Stimulated activated naive CD8-positive, alpha-beta T cell treated with anti-CD3 and anti-CD28 coated beads, Interleukin-15, Interleukin-2, amounts not matched to agents 100 U/mL and 50 U/mL, for 24 hours (primary cell): ENCODE measurements at regions not wholly inside any gene's neighbourhood (a gene's known extent, or its start where the extent isn't known, plus 50 kb on each side); places are given as distances from the start of the nearest gene placed in this dataset.

Experiments
- ATAC-seq: fragments of 150-1000 bp; cut with Tn5 transposase; one replicate; pipeline ENCODE4 v1.10.0; 2021
- DNase-seq: peaks from one replicate; pipeline ENCODE4 v3.0.0; 2021

DNA sequence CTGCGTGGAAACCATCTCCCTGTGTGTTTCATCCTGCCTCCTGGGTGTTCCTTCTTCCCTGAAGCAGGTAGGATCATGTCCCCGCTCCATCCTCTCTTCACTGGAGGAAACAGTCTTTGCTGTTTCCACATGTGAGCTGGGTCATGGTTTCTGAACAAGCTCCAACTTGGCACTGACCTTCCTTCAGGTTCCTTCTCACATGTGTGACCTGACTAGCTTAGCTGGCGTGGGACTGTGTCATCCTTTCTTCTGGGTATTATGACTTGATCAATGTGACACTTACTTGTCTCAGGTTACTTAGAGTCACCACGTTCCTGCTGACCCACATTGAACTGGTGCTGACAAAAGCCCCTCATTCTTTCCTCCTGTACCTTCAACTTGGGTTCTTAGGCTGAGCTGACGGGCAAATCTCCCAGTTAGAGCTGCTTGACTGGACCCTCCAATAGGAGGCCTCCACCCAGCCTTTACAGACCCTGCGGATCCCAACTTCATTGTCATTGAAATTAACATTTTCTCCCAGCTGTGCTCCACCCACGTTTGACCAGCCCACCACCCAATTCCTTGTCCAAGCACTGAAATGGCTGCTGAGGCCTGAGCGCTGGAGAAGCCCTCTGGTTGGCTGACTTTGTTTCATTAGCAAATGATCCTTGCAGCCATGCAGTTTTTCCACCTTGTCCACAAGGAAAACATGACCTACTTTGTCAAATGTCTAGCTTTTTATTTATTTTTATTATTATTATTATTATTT is 128.1 kb downstream of the DDX1 start:
- no peak for ATAC-seq

DNA sequence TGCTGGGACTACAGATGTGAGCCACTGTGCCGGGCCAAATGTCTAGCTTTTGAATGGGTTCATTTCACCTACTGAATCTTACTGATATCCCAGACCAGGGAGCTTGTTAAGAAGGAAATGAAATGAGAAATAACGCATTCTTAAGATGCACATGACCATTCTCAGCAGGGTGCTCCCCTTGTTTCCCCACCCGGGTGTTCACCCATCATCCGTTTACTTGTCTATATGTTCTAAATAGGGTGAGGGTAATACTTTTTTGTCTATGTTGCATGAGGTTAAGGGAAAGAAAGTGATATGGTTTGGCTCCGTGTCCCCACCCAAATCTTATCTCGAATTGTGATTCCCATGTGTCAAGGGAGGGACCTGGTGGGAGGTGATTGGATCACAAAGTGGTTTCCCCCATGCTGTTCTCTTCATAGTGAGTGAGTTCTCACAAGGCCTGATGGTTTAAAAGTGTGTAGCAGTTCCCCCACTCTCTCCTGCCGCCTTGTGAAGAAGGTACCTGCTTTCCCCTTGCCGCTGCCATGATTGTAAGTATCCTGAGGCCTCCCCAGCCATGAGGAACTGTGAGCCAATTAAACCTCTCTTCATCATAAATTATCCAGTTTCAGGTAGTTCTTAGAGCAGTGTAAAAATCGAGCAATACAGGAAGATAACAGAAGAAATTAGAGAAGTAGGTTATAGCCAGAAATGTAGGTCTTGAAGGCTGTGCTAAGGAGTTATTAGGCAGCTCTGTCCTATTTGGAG is 129.1 kb downstream of the DDX1 start:
- DNase-seq (no peak), ATAC-seq (no peak)

More for the DNA sequence above, 128.1 kb downstream of the DDX1 start:
- no peak for DNase-seq

DNA sequence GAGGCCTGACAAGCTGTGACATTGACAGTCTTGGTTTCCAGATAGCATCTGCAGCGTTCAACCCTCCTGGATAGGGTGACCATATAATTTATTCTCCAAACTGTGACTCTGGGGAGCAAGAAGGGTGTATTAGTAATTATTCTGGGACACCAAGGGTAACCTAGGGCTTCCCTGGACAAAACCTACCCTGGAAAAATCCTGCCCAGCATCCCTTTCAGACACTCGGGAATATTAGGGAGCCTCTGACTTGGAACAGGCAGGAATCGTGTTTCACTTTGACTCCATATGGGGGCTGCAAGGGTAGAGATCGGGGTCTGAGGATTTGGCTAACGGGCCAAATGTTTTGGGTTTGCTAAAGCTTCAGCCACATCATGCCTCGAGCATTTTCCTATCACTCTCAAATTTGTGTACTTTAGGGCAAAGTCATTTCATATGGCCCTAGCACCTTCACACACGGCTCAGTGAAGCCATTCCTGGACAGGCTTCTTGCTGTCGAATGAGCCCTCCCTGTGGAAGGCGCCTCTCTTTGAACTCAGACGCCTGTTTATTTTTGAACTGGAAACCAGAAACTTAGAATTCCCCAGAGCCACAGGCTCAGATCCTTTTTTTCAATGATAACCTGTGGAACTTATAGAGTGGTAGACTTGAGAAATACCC is 129.9 kb downstream of the DDX1 start:
- DNase-seq (no peak), ATAC-seq (no peak)

DNA sequence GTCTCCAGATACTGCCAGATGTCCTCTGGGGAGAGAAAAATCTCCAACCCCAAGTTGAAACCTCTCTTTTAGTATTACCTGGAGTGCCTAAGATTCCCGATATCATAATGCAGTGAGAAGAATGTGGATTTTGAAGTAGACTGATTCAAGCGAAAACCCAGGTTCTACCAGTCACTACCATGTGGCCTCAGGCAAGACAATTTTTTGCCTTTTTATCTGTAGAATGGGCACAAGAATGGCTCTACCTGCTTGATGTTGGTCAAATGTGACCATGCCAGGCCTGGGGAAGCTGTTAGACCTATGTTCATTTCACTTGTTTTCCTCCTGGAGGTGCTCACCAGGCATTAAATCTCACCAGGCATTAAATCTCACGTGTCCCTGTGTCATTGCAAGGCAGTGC is 131.3 kb downstream of the DDX1 start:
- DNase-seq: no peak
- ATAC-seq: no peak

DNA sequence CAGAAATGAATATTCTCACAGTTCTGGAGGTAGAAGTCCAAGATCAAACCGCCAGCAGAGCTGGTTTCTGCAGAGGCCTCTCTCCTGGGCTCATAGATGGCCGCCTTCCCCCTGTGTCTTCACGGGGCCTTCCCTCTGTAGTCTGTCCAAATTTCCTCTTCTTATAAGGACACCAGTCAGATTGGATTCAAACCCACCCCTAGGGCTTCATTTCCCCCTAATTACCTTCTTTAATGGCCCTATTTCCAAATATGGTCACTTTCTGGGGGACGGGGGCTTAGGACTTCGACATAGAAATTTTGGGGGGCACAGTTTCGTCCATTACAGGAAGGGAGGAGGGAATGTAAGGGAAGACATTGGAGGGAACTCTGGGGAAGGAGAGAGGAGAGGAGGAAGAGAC is 132.6 kb downstream of the DDX1 start:
- DNase-seq: no peak
- ATAC-seq: no peak

DNA sequence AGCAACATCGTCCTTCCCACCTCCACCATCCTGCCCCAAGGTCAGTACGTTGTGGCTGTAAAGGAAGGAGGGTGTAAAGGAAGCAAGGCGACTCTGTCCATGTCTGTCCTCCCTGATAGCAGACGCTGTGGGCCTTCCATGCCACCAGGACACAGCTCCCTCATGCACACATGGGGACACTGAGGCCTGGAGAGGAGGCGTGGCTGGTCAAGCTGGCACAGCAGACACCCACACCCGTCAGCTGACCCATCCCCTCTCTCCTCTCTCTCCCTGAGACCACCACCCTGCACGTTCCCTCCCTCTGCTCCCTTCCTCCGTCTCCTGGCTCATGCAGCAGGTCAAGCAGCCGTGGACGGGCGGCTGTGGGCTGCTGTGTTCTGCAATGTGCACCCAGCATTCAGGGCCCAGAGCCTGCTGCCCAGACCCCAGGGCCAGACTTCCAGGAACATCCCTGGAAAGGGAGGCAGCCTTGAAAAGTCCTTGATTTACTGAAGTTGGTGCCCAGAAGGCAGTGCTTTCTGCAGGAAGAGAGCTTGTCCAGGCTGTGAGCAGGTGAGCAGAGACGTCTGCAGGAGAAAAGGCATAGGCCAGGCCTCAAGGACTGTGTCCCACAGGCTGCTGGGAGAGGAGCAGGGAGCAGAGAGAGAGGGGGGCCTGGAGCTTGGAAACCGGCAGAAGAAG is 133.6 kb downstream of the DDX1 start:
- DNase-seq (no peak), ATAC-seq (no peak)

DNA sequence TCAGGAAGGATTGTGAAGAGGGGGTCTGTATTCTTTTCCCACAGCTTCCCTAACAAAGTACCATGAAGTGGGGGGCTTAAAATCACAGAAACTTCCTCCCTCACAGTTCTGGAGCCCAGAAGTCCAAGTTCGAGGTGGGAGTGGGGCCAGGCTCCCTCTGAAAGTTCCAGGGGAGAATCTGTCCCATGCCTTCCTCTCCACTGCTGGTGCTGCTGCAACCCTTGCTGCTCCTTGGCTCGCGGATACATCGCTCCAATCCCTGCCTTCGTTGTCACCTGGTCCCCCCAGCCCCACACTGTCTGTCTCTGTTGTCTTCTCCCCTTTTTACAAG is 134.1 kb downstream of the DDX1 start:
- no peak for DNase-seq
- ATAC-seq: no peak

DNA sequence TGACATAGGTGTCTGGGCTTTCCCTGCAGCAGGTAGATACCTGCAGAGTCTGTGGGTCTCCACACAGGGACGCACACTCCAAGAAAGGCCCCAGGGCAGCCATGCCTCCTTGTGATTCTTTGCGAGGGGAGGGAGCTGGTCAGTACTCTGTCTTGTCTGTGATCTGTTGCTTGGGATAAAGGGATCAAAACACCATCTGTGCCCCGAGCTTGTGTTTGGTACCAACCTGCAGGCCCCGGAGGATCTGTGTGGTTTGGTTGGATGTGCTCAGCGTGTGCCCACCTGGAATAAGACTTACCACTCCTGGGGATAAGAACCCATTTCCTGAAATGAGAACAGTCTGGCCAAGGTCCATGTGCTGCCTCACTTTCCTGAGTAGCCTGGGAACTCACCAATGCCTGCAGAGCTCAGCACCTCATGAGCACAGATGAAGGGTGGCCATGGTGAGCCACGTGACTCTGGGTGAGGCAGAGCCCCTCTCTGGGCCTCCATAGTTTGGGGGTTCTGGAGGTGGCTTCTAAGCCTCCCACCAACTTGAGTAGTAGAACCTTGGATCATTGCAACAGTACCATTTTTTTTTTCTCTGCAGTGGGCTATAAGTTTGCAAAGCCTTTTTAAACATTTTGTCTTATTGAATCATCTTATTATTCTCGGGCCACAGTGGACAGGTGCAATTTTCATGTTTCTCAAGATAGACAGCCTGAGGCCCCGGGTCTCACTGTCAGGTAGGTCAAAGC is 134.8 kb downstream of the DDX1 start:
- DNase-seq (no peak), ATAC-seq (no peak)

DNA sequence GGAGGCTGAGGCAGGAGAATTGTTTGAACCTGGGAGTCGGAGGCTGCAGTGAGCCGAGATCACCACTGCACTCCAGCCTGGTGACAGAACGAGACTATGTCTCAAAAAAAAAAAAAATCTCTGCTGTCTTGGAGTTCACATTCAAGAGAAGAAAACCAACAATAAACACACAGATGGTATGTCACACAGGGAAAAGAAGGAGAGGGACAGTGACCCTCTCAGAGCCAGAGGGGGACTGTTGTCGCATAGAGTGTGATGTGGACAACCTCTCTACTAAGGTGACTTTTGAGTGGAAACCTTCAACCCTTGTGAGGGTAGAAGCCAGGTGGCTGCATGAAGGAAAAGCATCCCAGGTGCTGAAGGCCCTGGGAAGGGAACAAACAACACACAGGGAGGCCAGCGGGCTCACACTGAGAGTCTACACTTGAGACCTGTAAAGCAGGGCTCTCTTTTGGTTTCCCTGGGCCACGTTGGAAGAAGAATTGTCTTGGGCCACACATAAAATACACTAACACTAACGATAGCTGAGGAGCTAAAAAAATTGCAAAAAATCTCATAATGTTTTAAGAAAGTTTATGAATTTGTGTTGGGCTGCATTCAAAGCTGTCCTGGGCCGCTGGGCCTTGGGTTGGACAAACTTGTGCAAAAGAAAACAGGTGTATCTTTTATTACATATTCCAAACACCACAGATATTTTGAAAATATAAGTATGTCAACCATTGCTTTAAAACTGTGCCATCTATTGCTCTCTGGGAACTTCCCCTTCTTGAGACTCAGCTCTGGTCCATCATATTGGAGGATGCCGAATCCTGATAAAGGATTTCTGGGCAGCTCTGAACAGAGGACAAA is 136.0 kb downstream of the DDX1 start:
- DNase-seq (no peak), ATAC-seq (no peak)

DNA sequence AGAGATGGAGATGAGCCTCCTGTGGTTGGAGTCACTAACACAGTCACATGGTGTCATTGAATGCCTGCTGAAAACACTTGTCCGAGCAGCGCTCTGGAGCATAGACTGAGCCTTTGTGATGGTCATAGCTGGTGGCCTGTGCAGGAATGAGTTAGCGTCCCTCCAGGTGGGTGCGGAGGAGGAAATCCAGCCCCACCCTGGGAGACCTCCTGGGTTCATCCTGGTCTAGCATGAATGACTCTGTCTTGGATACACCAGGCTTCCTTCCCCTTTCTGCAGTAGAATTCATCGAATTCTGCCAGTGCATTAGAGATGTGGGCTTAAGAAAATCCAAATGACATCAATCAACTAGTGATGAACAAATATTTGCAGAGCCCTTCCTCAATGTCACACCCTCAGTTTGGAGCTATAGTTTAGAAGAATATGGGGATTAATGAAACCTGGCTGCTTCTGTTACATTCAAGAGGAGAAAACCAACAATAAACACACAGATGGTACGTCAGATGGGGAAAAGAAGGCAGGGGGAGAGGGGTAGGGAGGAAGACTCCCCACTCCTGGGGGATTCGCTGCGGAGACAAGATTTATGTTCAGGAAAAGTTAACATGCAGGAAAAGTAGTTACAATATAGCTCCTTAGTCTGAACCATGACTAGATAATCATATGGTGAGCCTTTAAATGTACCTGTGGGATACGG is 136.7 kb downstream of the DDX1 start:
- DNase-seq (no peak), ATAC-seq (no peak)

DNA sequence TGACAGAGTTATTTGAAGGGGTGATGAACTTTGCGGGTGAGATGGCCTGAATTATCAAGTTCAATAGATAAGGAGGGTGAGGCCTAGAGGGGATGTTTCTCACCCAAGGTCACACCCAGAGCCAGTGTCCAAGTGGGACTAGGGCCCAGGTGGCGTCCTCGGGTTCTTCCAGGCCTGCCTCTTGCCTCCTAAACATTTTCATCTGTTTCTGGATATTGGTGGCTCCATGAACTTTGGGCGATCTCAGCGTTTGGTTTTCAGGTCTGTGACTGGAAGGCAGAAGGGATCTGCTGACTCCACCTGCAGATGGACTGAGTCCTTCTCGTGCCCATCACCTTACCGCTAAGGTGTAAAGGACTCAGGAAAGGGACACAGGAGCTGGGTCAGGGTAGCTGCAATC is 137.3 kb downstream of the DDX1 start:
- ATAC-seq (no peak), DNase-seq (no peak)

DNA sequence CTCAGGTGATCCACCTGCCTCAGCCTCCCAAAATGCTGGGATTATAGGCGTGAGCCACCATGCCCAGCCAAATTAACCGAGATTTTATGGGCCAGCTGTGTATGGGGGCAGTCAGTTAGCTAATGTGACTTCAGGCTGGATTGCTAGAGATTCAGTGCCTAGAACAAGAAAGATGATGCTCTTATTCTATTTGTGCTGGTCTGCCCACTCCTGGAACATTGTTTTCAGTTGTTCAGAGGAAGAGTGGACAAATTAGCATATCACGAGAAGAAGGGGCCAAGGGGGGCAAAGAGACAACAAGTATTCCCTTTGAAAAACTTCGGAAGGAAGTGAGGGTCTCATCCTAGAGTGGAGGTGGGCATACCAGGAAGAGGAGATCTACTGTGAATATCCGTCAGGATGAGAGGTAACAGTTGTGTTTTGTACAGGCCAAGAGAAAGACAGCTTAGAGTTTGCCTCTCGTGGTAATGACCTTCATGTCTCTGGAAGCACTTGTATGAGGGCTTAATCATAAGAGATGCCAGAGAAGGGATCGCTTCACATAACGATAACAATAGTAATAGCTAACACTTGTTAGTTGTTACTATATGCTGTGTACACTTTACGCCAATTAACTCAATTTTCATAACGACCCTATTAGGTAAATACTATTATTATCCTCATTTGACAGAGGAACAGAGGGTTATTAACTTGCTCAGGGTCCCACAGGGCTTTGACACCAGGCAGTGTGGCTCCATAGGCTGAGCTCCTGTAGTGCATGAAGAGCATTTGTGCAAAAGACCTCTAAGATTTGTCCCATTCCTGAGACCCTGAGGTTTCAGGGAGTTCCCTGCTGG is 138.3 kb downstream of the DDX1 start:
- DNase-seq: no peak
- ATAC-seq: no peak

DNA sequence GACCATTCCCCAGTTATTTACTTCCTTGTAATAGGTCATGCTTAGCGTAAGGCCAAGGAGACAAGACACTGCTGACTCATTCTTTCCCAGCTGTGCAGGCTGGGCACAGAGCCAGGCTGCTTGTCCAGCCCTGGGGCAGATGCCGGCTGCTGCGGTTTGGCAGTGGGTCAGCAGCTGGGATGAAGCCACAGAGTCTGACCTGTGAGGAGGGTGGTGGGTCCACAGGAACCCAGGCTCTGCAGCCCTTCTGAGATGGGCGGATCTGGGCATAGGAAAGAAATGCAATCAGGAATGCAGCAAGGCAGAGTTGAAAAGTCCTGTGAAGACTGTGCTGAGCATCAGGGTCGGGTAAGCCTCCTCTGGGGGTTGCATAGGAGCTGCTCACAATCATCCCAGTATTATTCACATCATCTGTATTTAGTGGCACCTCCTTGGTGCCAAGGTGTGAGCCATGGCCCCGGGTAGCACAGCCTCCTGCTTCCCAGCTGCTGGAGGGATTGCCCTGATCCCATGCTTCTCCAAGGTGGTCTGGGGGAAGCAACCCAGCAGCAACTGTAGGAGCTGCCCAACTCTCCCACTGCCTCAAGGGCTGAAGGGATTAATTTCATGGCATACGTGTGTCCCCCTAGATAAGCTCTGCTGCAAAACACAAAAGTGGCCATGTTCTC is 139.0 kb downstream of the DDX1 start:
- ATAC-seq (peak; percentile 24), DNase-seq (no peak)

DNA sequence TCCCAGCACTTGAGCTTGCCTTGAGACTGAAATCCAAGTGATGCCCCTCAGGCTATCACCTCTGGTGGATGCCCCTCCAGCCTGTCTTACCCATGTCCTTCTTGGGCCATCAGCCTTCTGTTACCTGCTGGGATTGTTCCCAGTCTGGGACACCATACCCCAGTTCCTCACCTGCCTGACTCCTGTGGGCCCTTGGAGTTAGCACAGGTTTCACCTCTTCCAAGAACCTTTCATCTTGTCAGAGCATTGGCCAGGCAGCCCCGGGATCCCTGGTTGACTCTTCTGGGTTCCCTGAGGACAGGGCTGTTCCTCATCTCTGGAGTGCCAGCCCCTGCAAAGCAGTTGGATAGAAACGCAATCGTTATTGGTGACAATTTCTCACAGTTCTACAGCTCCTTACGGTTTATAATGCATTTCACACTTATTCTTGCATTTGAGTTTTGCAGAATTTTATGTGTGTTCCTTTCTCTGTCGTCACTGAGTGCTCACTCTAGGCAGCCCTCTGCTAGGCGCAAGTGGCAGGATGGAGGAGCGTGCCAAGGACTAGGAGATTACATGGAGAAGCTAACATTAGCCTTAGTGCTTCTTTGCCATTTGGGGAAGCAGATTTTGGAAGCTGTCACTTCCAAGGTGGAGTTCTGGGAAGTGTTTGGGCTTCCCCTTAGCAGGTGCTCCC is 139.7 kb downstream of the DDX1 start:
- ATAC-seq (no peak), DNase-seq (no peak)

DNA sequence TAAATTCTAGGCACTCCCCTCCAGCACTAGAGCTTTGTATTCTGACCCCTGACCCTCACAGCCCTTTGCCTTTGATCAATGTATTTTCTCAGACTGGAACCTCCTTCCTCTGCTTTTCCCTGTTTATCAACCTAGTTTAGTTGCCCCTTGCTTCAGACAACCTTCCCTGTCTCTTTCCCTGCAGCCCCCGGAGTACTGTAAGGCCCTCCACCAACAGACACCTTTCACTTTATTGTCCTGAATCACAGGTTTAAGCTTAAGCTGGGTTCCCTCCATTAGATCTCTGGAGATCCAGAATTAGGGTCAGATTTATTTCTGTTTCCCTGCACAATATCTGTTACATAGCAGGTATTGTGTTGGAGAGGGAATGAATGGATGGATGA is 140.2 kb downstream of the DDX1 start:
- DNase-seq (no peak), ATAC-seq (no peak)

DNA sequence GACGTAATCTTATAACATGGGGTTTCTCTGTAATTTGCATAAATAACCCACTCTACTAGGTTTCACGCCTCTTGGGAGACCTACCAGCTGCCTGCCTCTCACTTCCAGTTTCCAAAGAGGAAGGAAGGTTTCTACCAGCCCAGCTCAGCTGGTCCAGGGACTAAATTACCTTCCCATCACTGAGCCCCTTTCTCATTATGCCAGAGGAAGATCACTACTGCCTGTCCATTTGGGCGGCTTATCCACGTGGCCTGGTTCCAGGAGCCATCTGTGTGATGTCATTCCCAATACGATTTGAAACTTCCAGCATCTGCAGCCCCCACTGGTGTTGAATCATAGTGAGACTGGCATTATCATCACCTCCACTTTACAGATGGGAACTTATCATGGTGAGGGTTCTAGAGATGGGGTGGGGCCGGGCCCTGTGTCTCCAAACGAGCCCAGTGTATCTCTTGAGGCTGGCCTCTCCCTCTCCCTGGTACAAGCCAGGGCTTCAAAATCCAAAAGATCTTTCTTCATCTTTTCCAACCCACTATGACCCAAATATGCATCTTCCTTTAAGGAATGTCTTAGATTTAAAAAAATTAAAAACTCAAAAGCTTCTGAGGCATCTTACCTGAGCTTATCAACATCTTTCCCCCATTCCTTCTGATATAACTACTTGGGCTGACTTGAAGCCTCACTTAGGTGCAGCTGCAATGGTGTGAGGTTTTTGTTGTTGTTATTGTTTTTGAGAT is 140.8 kb downstream of the DDX1 start:
- no peak for DNase-seq
- ATAC-seq: no peak

DNA sequence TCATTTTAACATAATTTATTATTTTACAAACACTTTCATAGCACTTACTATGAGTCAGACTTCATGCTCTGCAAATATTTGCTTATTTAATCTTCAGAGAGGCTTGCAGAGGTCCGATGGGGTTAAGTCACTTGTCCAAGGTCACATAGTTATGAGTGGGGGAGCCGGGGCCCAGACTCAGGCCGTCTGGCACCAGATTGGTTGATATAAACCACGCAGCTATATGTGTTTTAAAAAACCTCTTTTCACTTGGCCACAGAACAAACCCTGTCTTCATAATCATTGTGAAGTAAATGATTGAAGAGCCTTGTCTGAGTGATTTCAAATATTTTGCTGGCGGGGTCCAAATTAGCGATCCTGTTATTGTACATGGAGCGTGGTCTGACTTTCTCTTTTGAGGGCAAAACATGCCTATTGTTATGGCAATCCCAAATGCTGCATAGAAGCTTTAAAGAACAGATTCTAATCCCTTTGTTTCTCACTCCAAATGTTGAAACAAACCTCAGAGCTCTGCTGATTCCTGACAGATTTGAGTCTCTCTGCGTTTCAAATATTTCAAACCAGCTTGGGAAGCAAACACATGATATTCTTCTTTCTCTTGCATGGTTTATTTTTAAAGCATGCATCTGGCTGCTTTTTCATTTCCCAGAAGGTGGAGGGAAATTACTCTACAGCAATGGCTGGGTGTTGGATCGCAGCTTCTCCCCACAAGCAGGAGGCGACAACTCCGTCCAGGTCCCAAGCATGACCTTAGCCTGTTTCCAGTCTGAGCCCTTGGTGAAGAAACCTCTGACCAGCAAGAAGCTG is 142.4 kb downstream of the DDX1 start:
- no peak for DNase-seq
- no peak for ATAC-seq
